ENCODE measurements at regions not wholly inside any gene's neighbourhood (a gene's known extent, or its start where the extent isn't known, plus 50 kb on each side); places are given as distances from the start of the nearest gene placed in this dataset.

- H3K27me3 Mint-ChIP-seq (ENCODE audit: low read depth), result no peaks in the 10 kb centered on the region
- H3K9me3 Mint-ChIP-seq (ENCODE audit: low read depth), result peaks cover 3% of the 10 kb centered on the region
- peaks cover 8% of the 10 kb centered on the region for H3K4me1 Mint-ChIP-seq (ENCODE audit: low read depth)
- TF ChIP-seq CTCF (IDR thresholded peaks at IDR 0.05), result no peak
- H3K4me3 Mint-ChIP-seq (ENCODE audit: unreplicated experiment), result no peak overlapping the region
- no peak for DNase-seq (ENCODE audit: low spot score)
- no peak overlapping the region for H3K27ac Mint-ChIP-seq (ENCODE audit: unreplicated experiment)
- H3K36me3 Mint-ChIP-seq (ENCODE audit: low read depth), result no peaks in the 10 kb centered on the region
Observed at GRCh38 chr3:106877627-106878026, 499.6 kb upstream of the CCDC54 start.

- Mint-ChIP-seq H3K36me3 (ENCODE audit: low read depth) (no peaks in the 10 kb centered on the region), H3K4me3 (ENCODE audit: unreplicated experiment) (no peak overlapping the region), H3K27ac (ENCODE audit: unreplicated experiment) (no peak overlapping the region), H3K4me1 (ENCODE audit: low read depth) (peaks cover 8% of the 10 kb centered on the region), H3K9me3 (ENCODE audit: low read depth) (peaks cover 5% of the 10 kb centered on the region), H3K27me3 (ENCODE audit: low read depth) (no peaks in the 10 kb centered on the region)
- no peak for DNase-seq (ENCODE audit: low spot score)
- TF ChIP-seq CTCF (IDR thresholded peaks at IDR 0.05), result no peak
Observed at GRCh38 chr3:106880206-106880605, 497.0 kb upstream of the CCDC54 start.

- no peaks in the 10 kb centered on the region for H3K27me3 Mint-ChIP-seq (ENCODE audit: low read depth)
- peaks cover 11% of the 10 kb centered on the region for H3K9me3 Mint-ChIP-seq (ENCODE audit: low read depth)
- no peak overlapping the region for H3K4me3 Mint-ChIP-seq (ENCODE audit: unreplicated experiment)
- H3K27ac Mint-ChIP-seq (ENCODE audit: unreplicated experiment), result no peak overlapping the region
- TF ChIP-seq CTCF (IDR thresholded peaks at IDR 0.05), result no peak
- peaks cover 8% of the 10 kb centered on the region for H3K4me1 Mint-ChIP-seq (ENCODE audit: low read depth)
- DNase-seq (ENCODE audit: low spot score), result no peak
- peaks cover 2% of the 10 kb centered on the region for H3K36me3 Mint-ChIP-seq (ENCODE audit: low read depth)
Observed at GRCh38 chr3:106881186-106881585, 496.1 kb upstream of the CCDC54 start.

GRCh38 chr3:106882297-106882696 lies 494.9 kb upstream of the CCDC54 start:
- DNase-seq (ENCODE audit: low spot score), result no peak
- TF ChIP-seq CTCF (IDR thresholded peaks at IDR 0.05), result no peak
- H3K9me3 Mint-ChIP-seq (ENCODE audit: low read depth), result peaks cover 11% of the 10 kb centered on the region
- H3K27ac Mint-ChIP-seq (ENCODE audit: unreplicated experiment), result no peak overlapping the region
- H3K36me3 Mint-ChIP-seq (ENCODE audit: low read depth), result peaks cover 2% of the 10 kb centered on the region
- H3K4me3 Mint-ChIP-seq (ENCODE audit: unreplicated experiment), result no peak overlapping the region
- H3K27me3 Mint-ChIP-seq (ENCODE audit: low read depth), result no peaks in the 10 kb centered on the region
- peaks cover 6% of the 10 kb centered on the region for H3K4me1 Mint-ChIP-seq (ENCODE audit: low read depth)

GRCh38 chr3:106906074-106906473 lies 471.2 kb upstream of the CCDC54 start:
- Mint-ChIP-seq H3K36me3 (ENCODE audit: low read depth) (no peaks in the 10 kb centered on the region), H3K9me3 (ENCODE audit: low read depth) (no peaks in the 10 kb centered on the region)
- DNase-seq (ENCODE audit: low spot score), result no peak

More at GRCh38 chr3:106906074-106906473, 471.2 kb upstream of the CCDC54 start:
- TF ChIP-seq CTCF (IDR thresholded peaks at IDR 0.05), result no peak
- Mint-ChIP-seq H3K27ac (ENCODE audit: unreplicated experiment) (no peak overlapping the region), H3K4me3 (ENCODE audit: unreplicated experiment) (no peak overlapping the region), H3K27me3 (ENCODE audit: low read depth) (no peaks in the 10 kb centered on the region), H3K4me1 (ENCODE audit: low read depth) (no peaks in the 10 kb centered on the region)

Measured in chondrocyte (in vitro differentiated cells).